ENCODE measurements at regions not wholly inside any gene's neighbourhood (a gene's known extent, or its start where the extent isn't known, plus 50 kb on each side); places are given as distances from the start of the nearest gene placed in this dataset.

DNA sequence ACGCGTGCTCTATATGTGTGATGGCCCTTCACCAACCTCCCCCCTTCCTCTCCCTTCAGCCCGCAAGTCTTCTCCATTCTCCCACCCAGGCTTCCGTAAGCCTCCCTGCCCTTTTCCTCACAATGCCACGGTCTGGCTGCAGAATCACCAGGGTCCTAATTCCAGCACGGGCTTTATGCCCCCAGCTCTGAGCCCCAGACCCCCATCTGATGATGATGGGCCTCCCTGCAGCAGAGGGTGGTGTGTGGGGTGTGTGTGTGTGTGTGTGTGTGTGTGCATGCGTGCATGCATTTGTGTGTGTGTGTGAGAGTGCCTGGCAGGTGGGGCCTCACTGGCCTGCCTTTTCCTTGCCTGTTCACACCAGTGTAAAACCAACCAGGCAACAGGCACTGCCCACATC is 109.9 kb downstream of the OAT start:
- CTCF ChIA-PET = no interaction called here

GRCh38 chr10:124308056-124308645 is 110.6 kb downstream of the OAT start:
- CTCF ChIA-PET = no interaction called here
- DNase-seq (ENCODE audit: low read depth, low spot score) = no peak
- TF ChIP-seq CTCF (IDR thresholded peaks at IDR 0.05; ENCODE audit: low read depth, low read length) = no peak
- Histone ChIP-seq H3K4me3 (ENCODE audit: low read depth, low read length) (no peak overlapping the region), H3K27ac (ENCODE audit: low read depth, low read length) (no peak overlapping the region), H3K27me3 (ENCODE audit: control insufficient read depth, insufficient read depth, low read length) (no peaks in the 10 kb centered on the region), H3K9me3 (ENCODE audit: control insufficient read depth, insufficient read depth, low read length) (peaks cover 3% of the 10 kb centered on the region)
- POLR2A ChIA-PET = no interaction called here

More for the DNA sequence above, 109.9 kb downstream of the OAT start:
- Histone ChIP-seq H3K9me3 (ENCODE audit: control insufficient read depth, insufficient read depth, low read length) (no peaks in the 10 kb centered on the region; the same call in 1 of the 2 replicates), H3K27me3 (ENCODE audit: control insufficient read depth, insufficient read depth, low read length) (no peaks in the 10 kb centered on the region), H3K4me3 (ENCODE audit: low read depth, low read length) (no peak overlapping the region), H3K27ac (ENCODE audit: low read depth, low read length) (no peak overlapping the region)
- POLR2A ChIA-PET = no interaction called here
- no peak for DNase-seq (ENCODE audit: low read depth, low spot score)
- no peak for TF ChIP-seq CTCF (IDR thresholded peaks at IDR 0.05; ENCODE audit: low read depth, low read length)

GRCh38 chr10:124307591-124307990 is 111.1 kb downstream of the OAT start:
- no peak for TF ChIP-seq CTCF (IDR thresholded peaks at IDR 0.05; ENCODE audit: low read depth, low read length)
- no peak for DNase-seq (ENCODE audit: low read depth, low spot score)
- POLR2A ChIA-PET = no interaction called here
- H3K27ac ChIP-seq (ENCODE audit: low read depth, low read length) = no peak overlapping the region
- peaks cover 5% of the 10 kb centered on the region for H3K9me3 ChIP-seq (ENCODE audit: control insufficient read depth, insufficient read depth, low read length)
- no peaks in the 10 kb centered on the region for H3K27me3 ChIP-seq (ENCODE audit: control insufficient read depth, insufficient read depth, low read length)
- CTCF ChIA-PET = no interaction called here
- H3K4me3 ChIP-seq (ENCODE audit: low read depth, low read length) = no peak overlapping the region

DNA sequence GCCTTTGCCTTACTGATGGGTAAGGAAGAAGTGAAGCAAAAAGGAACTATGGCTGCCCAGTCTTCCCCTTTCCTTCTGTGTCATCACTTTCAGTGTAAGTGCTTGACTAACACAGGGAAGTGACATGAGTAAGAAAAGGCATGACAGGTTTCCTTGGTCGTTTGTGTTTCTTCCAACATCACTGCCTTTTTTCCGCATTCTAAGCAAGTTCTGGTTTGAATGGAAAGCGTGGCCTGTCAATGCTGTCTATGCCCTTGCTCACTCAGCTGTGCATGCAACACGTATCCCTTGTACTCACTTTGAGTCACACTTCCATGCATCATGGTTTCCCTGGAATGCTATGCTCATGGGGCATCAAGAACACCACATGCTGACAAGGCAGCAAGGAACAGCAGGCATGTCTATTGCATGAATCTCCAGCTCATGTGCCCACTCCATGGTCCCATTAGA is 111.8 kb downstream of the OAT start:
- ChIA-PET CTCF (no interaction called here), POLR2A (no interaction called here)
- no peak for TF ChIP-seq CTCF (IDR thresholded peaks at IDR 0.05; ENCODE audit: low read depth, low read length)
- H3K9me3 ChIP-seq (ENCODE audit: control insufficient read depth, insufficient read depth, low read length) = peaks cover 5% of the 10 kb centered on the region
- no peak overlapping the region for H3K4me3 ChIP-seq (ENCODE audit: low read depth, low read length)
- H3K27me3 ChIP-seq (ENCODE audit: control insufficient read depth, insufficient read depth, low read length) = no peaks in the 10 kb centered on the region
- H3K27ac ChIP-seq (ENCODE audit: low read depth, low read length) = no peak overlapping the region
- DNase-seq (ENCODE audit: low read depth, low spot score) = no peak

DNA sequence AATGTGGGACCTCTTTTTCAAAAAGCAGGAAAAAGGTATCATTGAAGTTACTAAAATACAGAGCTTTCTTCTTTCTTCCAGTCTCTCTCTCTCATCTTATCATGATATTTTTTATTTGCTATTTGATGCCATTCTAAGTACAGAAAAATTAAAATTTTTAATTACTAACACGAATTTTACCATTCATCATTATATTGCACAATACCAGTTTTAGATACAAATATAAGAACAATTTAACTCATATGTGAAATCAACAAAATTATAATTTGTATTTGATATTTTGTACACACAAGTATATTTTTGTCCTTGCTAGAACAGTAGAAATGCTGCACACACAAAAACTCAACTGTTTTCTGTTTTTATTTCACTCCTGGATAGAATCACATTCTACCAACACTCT is 112.2 kb downstream of the OAT start:
- no peak overlapping the region for H3K27ac ChIP-seq (ENCODE audit: low read depth, low read length)
- TF ChIP-seq CTCF (IDR thresholded peaks at IDR 0.05; ENCODE audit: low read depth, low read length) = no peak
- ChIA-PET CTCF (no interaction called here), POLR2A (no interaction called here)
- no peaks in the 10 kb centered on the region for H3K27me3 ChIP-seq (ENCODE audit: control insufficient read depth, insufficient read depth, low read length)
- peaks cover 9% of the 10 kb centered on the region for H3K9me3 ChIP-seq (ENCODE audit: control insufficient read depth, insufficient read depth, low read length)
- H3K4me3 ChIP-seq (ENCODE audit: low read depth, low read length) = no peak overlapping the region
- no peak for DNase-seq (ENCODE audit: low read depth, low spot score)
